ENCODE measurements at regions not wholly inside any gene's neighbourhood (a gene's known extent, or its start where the extent isn't known, plus 50 kb on each side); places are given as distances from the start of the nearest gene placed in this dataset.

- Mint-ChIP-seq H3K4me3 (no peak overlapping the region), H3K4me1 (ENCODE audit: low read depth) (no peaks in the 10 kb centered on the region), H3K36me3 (ENCODE audit: low read depth) (no peaks in the 10 kb centered on the region), H3K27me3 (peaks cover 40% of the 10 kb centered on the region), H3K9me3 (no peaks in the 10 kb centered on the region), H3K27ac (no peak overlapping the region)
- DNase-seq = no peak
Observed at GRCh38 chr2:15031745-15032240, 399.3 kb downstream of the LRATD1 start.

- no peaks in the 10 kb centered on the region for H3K36me3 Mint-ChIP-seq (ENCODE audit: low read depth)
- H3K9me3 Mint-ChIP-seq = no peaks in the 10 kb centered on the region
- DNase-seq = no peak
- H3K27ac Mint-ChIP-seq = no peak overlapping the region
- no peak overlapping the region for H3K4me3 Mint-ChIP-seq
- H3K4me1 Mint-ChIP-seq (ENCODE audit: low read depth) = peaks cover 11% of the 10 kb centered on the region
- peaks cover 35% of the 10 kb centered on the region for H3K27me3 Mint-ChIP-seq
Observed at GRCh38 chr2:15034246-15034645, 401.7 kb downstream of the LRATD1 start.

GRCh38 chr2:15034860-15035259 lies 402.3 kb downstream of the LRATD1 start:
- Mint-ChIP-seq H3K27me3 (peaks cover 31% of the 10 kb centered on the region), H3K4me1 (ENCODE audit: low read depth) (peaks cover 17% of the 10 kb centered on the region), H3K27ac (no peak overlapping the region), H3K4me3 (no peak overlapping the region), H3K9me3 (no peaks in the 10 kb centered on the region), H3K36me3 (ENCODE audit: low read depth) (no peaks in the 10 kb centered on the region)
- DNase-seq = no peak

GRCh38 chr2:15038366-15039364 lies 406.1 kb downstream of the LRATD1 start:
- peaks cover 17% of the 10 kb centered on the region for H3K4me1 Mint-ChIP-seq (ENCODE audit: low read depth)
- peaks cover 19% of the 10 kb centered on the region for H3K27me3 Mint-ChIP-seq
- peak overlapping the region; percentile 23 for H3K27ac Mint-ChIP-seq
- DNase-seq = no peak
- no peaks in the 10 kb centered on the region for H3K36me3 Mint-ChIP-seq (ENCODE audit: low read depth)
- H3K4me3 Mint-ChIP-seq = no peak overlapping the region
- H3K9me3 Mint-ChIP-seq = no peaks in the 10 kb centered on the region

- no peak overlapping the region for H3K27ac Mint-ChIP-seq
- no peak for DNase-seq
- no peak overlapping the region for H3K4me3 Mint-ChIP-seq
- peaks cover 12% of the 10 kb centered on the region for H3K27me3 Mint-ChIP-seq
- H3K4me1 Mint-ChIP-seq (ENCODE audit: low read depth) = peaks cover 17% of the 10 kb centered on the region
- H3K36me3 Mint-ChIP-seq (ENCODE audit: low read depth) = no peaks in the 10 kb centered on the region
- H3K9me3 Mint-ChIP-seq = no peaks in the 10 kb centered on the region
Observed at GRCh38 chr2:15040429-15041084, 408.0 kb downstream of the LRATD1 start.

- Mint-ChIP-seq H3K36me3 (ENCODE audit: low read depth) (no peaks in the 10 kb centered on the region), H3K9me3 (no peaks in the 10 kb centered on the region), H3K27ac (no peak overlapping the region), H3K4me3 (no peak overlapping the region), H3K4me1 (ENCODE audit: low read depth) (peaks cover 17% of the 10 kb centered on the region), H3K27me3 (peaks cover 12% of the 10 kb centered on the region)
- no peak for DNase-seq
Observed at GRCh38 chr2:15041429-15041837, 408.9 kb downstream of the LRATD1 start.

GRCh38 chr2:15042801-15043217 lies 410.3 kb downstream of the LRATD1 start:
- H3K27ac Mint-ChIP-seq = no peak overlapping the region
- no peaks in the 10 kb centered on the region for H3K9me3 Mint-ChIP-seq
- H3K4me3 Mint-ChIP-seq = no peak overlapping the region
- H3K27me3 Mint-ChIP-seq = peaks cover 12% of the 10 kb centered on the region
- DNase-seq = no peak
- H3K4me1 Mint-ChIP-seq (ENCODE audit: low read depth) = peaks cover 17% of the 10 kb centered on the region
- no peaks in the 10 kb centered on the region for H3K36me3 Mint-ChIP-seq (ENCODE audit: low read depth)

GRCh38 chr2:15043336-15044058 lies 411.0 kb downstream of the LRATD1 start:
- DNase-seq = no peak
- no peak overlapping the region for H3K4me3 Mint-ChIP-seq
- no peaks in the 10 kb centered on the region for H3K36me3 Mint-ChIP-seq (ENCODE audit: low read depth)
- peaks cover 12% of the 10 kb centered on the region for H3K27me3 Mint-ChIP-seq
- no peaks in the 10 kb centered on the region for H3K9me3 Mint-ChIP-seq
- H3K4me1 Mint-ChIP-seq (ENCODE audit: low read depth) = peaks cover 14% of the 10 kb centered on the region
- no peak overlapping the region for H3K27ac Mint-ChIP-seq

GRCh38 chr2:15045054-15045453 lies 412.5 kb downstream of the LRATD1 start:
- Mint-ChIP-seq H3K36me3 (ENCODE audit: low read depth) (no peaks in the 10 kb centered on the region), H3K27me3 (peaks cover 12% of the 10 kb centered on the region), H3K4me1 (ENCODE audit: low read depth) (no peaks in the 10 kb centered on the region), H3K27ac (no peak overlapping the region), H3K9me3 (no peaks in the 10 kb centered on the region), H3K4me3 (no peak overlapping the region)
- no peak for DNase-seq

GRCh38 chr2:15047184-15047583 lies 414.7 kb downstream of the LRATD1 start:
- H3K36me3 Mint-ChIP-seq (ENCODE audit: low read depth) = no peaks in the 10 kb centered on the region
- no peak overlapping the region for H3K27ac Mint-ChIP-seq
- no peaks in the 10 kb centered on the region for H3K4me1 Mint-ChIP-seq (ENCODE audit: low read depth)
- no peaks in the 10 kb centered on the region for H3K9me3 Mint-ChIP-seq
- no peak for DNase-seq
- H3K27me3 Mint-ChIP-seq = peaks cover 2% of the 10 kb centered on the region
- no peak overlapping the region for H3K4me3 Mint-ChIP-seq

- Mint-ChIP-seq H3K9me3 (no peaks in the 10 kb centered on the region), H3K4me3 (no peak overlapping the region), H3K27me3 (no peaks in the 10 kb centered on the region), H3K36me3 (ENCODE audit: low read depth) (no peaks in the 10 kb centered on the region), H3K4me1 (ENCODE audit: low read depth) (no peaks in the 10 kb centered on the region), H3K27ac (no peak overlapping the region)
- DNase-seq = no peak
Observed at GRCh38 chr2:15048000-15048399, 415.5 kb downstream of the LRATD1 start.

GRCh38 chr2:15049096-15049993 lies 416.8 kb downstream of the LRATD1 start:
- DNase-seq = no peak
- Mint-ChIP-seq H3K4me1 (ENCODE audit: low read depth) (no peaks in the 10 kb centered on the region), H3K4me3 (no peak overlapping the region), H3K9me3 (no peaks in the 10 kb centered on the region), H3K27me3 (peaks cover 6% of the 10 kb centered on the region), H3K36me3 (ENCODE audit: low read depth) (no peaks in the 10 kb centered on the region), H3K27ac (no peak overlapping the region)

GRCh38 chr2:15050483-15050882 lies 418.0 kb downstream of the LRATD1 start:
- DNase-seq = no peak
- peaks cover 13% of the 10 kb centered on the region for H3K27me3 Mint-ChIP-seq
- no peak overlapping the region for H3K27ac Mint-ChIP-seq
- H3K36me3 Mint-ChIP-seq (ENCODE audit: low read depth) = no peaks in the 10 kb centered on the region
- H3K4me1 Mint-ChIP-seq (ENCODE audit: low read depth) = no peaks in the 10 kb centered on the region
- no peak overlapping the region for H3K4me3 Mint-ChIP-seq
- no peaks in the 10 kb centered on the region for H3K9me3 Mint-ChIP-seq

GRCh38 chr2:15053542-15053941 lies 421.0 kb downstream of the LRATD1 start:
- Mint-ChIP-seq H3K27ac (no peak overlapping the region), H3K4me1 (ENCODE audit: low read depth) (no peaks in the 10 kb centered on the region), H3K9me3 (no peaks in the 10 kb centered on the region), H3K4me3 (no peak overlapping the region), H3K27me3 (peaks cover 20% of the 10 kb centered on the region), H3K36me3 (ENCODE audit: low read depth) (no peaks in the 10 kb centered on the region)
- no peak for DNase-seq

Data from activated T-cell treated with anti-CD3 and anti-CD28 coated beads, Interleukin-2, amount 50 U/mL, for 24 hours (primary cell).